HUDEP-2 (cell line): ENCODE measurements at regions not wholly inside any gene's neighbourhood (a gene's known extent, or its start where the extent isn't known, plus 50 kb on each side); places are given as distances from the start of the nearest gene placed in this dataset.

Experiments
- DNase-seq, 76 experiments: peaks; one replicate each; lab custom pipeline; 2025; ENCODE audit not compliant: unreplicated experiment in 76 of 76; lab: John Stamatoyannopoulos, UW

DNA sequence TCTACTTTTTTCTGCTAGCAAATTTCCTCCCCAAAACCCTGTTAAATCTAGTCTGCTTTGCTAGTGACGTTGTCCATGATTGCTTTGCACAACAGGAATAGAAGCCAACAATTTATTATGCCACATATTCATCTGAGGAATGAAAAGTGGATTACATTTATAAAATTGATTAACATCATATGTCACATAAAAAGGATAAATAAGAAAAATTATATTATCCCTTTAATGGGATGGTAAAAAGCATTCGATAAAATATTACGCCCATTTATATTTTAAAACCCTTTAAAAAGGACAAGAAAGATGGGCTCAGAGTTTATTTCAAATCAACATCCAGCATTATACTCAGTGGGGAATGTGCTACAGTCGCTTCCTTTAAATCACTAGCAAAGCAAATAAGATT lies 991.7 kb downstream of the DIAPH3 start:
- DNase-seq, result no peak

GRCh38 chr13:59176775-59177174 lies 987.0 kb downstream of the DIAPH3 start:
- peak in 4 of 76 experiments; percentile 1 to 10 (median 4) for DNase-seq

- DNase-seq, result no peak
Observed at GRCh38 chr13:59178344-59178743, 985.4 kb downstream of the DIAPH3 start.

GRCh38 chr13:59182241-59182640 lies 981.5 kb downstream of the DIAPH3 start:
- no peak for DNase-seq

- DNase-seq, result no peak
Observed at GRCh38 chr13:59197397-59197796, 966.3 kb downstream of the DIAPH3 start.

- DNase-seq, result no peak
Observed at GRCh38 chr13:59201841-59202240, 961.9 kb downstream of the DIAPH3 start.

DNA sequence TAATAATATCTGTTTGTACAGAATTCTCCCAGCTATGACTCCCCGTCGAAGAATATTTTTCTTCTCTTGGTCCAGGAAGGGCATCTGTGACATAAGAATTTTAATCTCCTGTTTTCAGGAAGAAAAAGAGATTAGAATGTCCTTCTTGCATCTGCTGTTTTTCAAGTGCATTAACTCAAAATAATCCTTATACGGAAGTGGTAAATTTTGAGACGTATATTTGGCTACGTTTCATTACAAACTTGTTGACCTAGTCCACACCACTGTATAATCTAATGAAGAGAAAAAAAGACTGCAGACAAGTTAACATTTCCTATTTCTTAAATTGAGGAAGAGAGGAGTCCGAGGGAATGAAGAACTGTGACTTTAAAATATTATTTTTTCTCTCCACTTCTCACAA lies 959.9 kb downstream of the DIAPH3 start:
- DNase-seq, result no peak

GRCh38 chr13:59205501-59205900 lies 958.2 kb downstream of the DIAPH3 start:
- no peak for DNase-seq

GRCh38 chr13:59208405-59209195 lies 955.1 kb downstream of the DIAPH3 start:
- no peak for DNase-seq

GRCh38 chr13:59210543-59210942 lies 953.2 kb downstream of the DIAPH3 start:
- no peak for DNase-seq

DNA sequence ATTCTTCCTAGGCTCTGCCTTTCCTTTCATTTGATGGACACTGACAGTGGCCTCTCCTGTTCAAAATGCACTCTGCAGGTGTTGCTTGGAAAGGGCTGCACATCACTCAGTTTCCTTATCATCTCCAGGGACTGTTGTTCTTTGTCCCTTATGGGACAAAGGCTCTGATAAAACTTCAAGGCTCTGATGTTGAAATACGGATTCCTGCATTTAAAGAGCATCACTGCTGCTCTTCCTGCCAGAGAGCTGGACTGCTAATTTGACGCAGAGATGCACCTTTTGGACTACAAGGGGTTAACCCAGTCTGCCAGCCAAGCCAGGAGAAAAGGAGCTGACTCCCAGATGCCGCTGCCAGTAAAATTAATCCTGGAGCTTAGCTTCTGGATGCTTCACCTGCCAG lies 952.1 kb downstream of the DIAPH3 start:
- DNase-seq, result no peak

DNA sequence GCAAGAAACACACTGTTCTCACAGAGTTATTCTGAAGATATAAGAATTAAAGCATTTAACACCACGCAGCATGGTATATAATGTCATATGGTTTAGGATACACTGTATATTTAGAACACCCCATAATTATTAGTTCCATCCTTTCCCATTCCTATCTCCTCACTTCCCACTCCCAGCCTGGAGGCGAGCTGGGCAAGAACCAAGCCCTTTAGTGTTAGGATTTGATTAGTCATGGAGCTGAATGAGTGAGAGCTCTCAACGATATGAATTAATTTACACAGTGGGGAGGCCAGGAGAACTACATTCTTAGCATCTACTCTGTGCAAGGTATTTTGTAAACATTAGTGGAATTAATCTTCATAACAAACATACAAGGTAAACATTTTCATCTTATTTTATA lies 934.3 kb downstream of the DIAPH3 start:
- DNase-seq, result no peak

GRCh38 chr13:59229861-59230260 lies 933.9 kb downstream of the DIAPH3 start:
- no peak for DNase-seq

- DNase-seq, result no peak
Observed at GRCh38 chr13:59230484-59231264, 933.1 kb downstream of the DIAPH3 start.

- no peak for DNase-seq
Observed at GRCh38 chr13:59236309-59236919, 927.3 kb downstream of the DIAPH3 start.

GRCh38 chr13:59236944-59237343 lies 926.8 kb downstream of the DIAPH3 start:
- no peak for DNase-seq

DNA sequence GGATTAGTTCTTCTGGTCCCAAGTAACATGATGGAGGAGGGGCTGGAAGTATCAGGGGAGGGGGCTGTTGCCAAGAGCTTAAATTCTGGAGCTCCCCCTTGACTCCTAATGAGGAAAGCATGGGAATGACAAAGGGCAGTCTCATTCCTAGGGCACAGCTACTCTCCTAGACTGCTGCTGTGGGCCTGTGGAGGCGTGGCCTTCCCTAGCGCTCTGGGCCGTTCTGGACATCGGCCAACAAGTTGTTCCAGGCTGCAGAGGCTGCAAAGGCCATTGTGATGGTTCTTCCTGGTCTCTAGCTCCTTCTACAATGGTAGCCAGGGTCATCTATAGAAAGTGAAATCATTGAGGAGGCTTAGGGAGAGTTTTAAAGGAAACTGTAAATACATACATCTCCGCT lies 916.6 kb downstream of the DIAPH3 start:
- peak in 2 of 76 experiments; percentile 1 to 30 for DNase-seq

DNA sequence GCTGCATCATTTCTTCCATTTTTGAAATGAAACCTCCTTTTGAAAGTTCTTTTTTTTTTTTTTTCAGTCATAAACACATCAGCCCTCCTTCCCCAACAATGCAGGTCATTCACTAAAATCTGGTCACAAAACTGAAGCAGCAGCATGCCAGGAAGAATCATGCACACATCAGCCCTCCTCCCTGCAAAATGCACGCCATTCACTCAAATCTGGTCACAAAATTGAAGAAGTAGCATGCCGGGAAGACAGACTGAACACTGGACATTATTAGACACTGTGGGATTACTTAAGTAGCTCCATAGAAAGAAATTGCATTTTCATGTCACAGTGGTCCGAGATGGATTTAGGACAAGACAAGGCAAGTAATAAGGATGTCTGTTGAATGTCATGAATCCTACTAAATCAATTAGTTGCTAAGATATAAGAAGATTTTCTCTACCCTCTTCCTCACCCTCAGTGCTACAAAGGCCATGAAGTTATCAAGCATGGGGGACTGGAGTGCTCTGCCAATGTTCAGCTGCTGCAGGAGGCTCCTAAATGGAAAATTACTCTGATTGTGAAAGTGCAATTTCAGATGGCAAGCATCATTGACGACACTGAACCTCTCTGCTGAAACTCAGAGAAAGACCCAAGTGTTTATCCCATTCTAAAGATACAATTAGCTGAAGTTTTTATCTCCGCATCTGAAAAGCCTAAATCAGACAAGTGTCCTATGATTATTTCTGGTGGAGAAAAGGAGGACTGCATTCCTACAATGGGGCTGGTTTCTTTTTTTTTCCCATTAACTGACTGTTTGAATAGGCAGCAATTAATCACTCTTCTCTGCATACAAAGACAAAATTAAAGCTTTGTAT lies 913.2 kb downstream of the DIAPH3 start:
- DNase-seq, result no peak

DNA sequence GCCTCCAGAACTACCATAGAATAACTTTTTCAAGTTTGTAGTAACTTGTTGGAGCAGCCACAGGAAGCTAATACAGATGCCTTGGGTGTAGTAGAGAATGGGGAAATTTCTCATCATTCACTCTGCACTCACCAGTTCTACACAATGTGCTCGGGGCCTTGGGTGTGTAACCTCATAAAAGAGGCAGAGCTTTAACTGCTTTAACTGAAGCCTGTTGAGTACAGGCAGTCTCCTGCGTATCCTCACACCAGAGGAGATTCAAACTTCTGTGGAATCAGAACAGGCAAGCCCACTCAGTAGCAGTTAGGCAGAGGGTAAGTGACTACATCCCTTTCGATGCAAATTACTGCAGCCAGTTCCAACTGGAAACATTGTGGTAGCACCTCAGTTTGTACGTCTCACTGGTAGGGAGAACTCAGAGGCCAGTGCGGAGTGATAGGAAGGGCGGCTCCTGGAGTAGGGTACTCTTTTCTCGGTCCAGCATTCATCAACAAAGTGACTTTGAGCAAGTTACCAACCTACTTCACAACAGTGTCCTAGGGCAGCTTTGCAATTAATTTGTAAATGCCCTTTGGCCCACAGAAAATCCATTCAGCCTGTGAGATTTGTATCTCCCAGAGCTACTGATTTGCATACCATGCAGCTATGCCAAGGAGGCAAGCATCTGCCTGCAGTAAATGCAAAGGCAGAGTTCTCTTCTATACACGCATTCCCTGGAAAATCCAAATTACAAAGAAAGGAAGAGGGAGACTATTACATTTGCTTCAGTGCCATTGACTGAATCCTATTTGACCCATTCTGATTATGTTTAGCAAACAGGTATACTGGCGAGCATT lies 904.3 kb downstream of the DIAPH3 start:
- no peak for DNase-seq
